HL-60 (cell line): ENCODE measurements at regions not wholly inside any gene's neighbourhood (a gene's known extent, or its start where the extent isn't known, plus 50 kb on each side); places are given as distances from the start of the nearest gene placed in this dataset.

Experiments used
- DNase-seq, 2 experiments: peaks; one replicate each; pipeline ENCODE4 v3.0.0-alpha.2; 2010 to 2020; ENCODE audit warnings: low read depth in 1 of 2, low spot score in 1 of 2
- H3K27ac ChIP-seq: fragments of 250-450 bp; sonication (Bioruptor Pico); replicated peaks from 2 replicates; pipeline ENCODE4 v1.5.1; 2020; ENCODE audit warnings: mild to moderate bottlenecking, moderate library complexity
- H3K27me3 ChIP-seq: fragments of 250-450 bp; sonication (Bioruptor Pico); 2 replicates; pipeline ENCODE4 v1.5.1; 2021; ENCODE audit warnings: mild to moderate bottlenecking, moderate library complexity; ENCODE audit not compliant: insufficient read depth, poor library complexity, severe bottlenecking
- H3K4me3 ChIP-seq: replicated peaks from 2 replicates; pipeline ENCODE4 v1.5.1; 2011; ENCODE audit warnings: mild to moderate bottlenecking, control low read depth, low read length; ENCODE audit not compliant: insufficient read depth
- GABPA ChIP-seq: IDR thresholded peaks from 2 replicates; pipeline ENCODE4 v1.6.1; 2012; ENCODE audit warnings: low read depth
- POLR2AphosphoS5 ChIP-seq: IDR thresholded peaks from 2 replicates; pipeline ENCODE4 v1.6.1; 2012; ENCODE audit warnings: low read depth
- SPI1 ChIP-seq: IDR thresholded peaks from 2 replicates; pipeline ENCODE4 v1.6.1; 2012; ENCODE audit warnings: low read depth, mild to moderate bottlenecking, borderline replicate concordance
- TF ChIP-seq, protein P1 (sequence below): IDR thresholded peaks from one replicate; pipeline ENCODE4 v1.5.1; 2011; ENCODE audit warnings: low read length, control low read depth, inconsistent platforms; ENCODE audit not compliant: insufficient read depth
- TF ChIP-seq, protein P2 (sequence below): IDR thresholded peaks from 2 replicates; pipeline ENCODE4 v1.6.1; 2012; ENCODE audit warnings: low read depth; ENCODE audit not compliant: insufficient replicate concordance

DNA sequence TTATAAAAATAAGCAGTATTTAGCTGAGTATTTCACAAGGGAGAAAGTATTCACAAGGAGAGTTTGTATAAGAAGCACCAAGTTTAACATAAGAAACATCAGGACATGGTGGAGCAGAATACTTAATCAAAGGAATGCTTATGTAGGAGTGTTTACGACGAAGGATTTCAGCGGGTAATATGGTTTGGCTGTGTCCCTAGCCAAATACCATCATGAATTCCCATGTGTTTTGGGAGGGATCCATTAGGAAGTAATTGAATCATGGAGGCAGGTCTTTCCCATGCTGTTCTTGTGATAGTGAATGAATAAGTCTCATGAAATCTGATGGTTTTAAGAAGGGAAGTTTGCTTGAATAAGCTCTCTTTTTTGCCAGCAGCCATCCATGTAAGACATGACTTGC, 1099.1 kb upstream of the ADGRB3 start:
- DNase-seq: no peak
- TF ChIP-seq GABPA (no peak), SPI1 (no peak)
- Histone ChIP-seq H3K4me3 (no peak overlapping the region), H3K27me3 (no peaks in the 10 kb centered on the region), H3K27ac (no peak overlapping the region)

DNA sequence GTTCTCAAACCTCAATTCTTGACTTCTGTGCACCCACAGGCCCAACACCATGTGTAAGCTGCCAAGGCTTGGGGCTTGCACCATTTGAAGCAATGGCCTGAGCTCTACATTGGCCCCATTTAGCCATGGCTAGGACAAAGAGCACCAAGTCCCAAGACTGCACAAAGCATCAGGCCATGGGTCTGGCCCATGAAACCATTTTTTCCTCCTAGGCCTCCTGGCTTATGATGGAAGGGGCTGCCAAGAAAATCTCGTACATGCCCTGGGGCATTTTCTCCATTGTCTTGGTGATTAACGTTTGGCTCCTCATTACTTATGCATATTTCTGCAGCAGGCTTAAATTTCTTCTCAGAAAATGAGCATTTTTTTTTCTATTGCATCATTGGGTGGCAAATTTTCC, 1128.7 kb upstream of the ADGRB3 start:
- TF ChIP-seq SPI1 (no peak), GABPA (no peak), POLR2AphosphoS5 (no peak)
- TF ChIP-seq, protein P1, sequence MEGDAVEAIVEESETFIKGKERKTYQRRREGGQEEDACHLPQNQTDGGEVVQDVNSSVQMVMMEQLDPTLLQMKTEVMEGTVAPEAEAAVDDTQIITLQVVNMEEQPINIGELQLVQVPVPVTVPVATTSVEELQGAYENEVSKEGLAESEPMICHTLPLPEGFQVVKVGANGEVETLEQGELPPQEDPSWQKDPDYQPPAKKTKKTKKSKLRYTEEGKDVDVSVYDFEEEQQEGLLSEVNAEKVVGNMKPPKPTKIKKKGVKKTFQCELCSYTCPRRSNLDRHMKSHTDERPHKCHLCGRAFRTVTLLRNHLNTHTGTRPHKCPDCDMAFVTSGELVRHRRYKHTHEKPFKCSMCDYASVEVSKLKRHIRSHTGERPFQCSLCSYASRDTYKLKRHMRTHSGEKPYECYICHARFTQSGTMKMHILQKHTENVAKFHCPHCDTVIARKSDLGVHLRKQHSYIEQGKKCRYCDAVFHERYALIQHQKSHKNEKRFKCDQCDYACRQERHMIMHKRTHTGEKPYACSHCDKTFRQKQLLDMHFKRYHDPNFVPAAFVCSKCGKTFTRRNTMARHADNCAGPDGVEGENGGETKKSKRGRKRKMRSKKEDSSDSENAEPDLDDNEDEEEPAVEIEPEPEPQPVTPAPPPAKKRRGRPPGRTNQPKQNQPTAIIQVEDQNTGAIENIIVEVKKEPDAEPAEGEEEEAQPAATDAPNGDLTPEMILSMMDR: no peak
- TF ChIP-seq, protein P2, sequence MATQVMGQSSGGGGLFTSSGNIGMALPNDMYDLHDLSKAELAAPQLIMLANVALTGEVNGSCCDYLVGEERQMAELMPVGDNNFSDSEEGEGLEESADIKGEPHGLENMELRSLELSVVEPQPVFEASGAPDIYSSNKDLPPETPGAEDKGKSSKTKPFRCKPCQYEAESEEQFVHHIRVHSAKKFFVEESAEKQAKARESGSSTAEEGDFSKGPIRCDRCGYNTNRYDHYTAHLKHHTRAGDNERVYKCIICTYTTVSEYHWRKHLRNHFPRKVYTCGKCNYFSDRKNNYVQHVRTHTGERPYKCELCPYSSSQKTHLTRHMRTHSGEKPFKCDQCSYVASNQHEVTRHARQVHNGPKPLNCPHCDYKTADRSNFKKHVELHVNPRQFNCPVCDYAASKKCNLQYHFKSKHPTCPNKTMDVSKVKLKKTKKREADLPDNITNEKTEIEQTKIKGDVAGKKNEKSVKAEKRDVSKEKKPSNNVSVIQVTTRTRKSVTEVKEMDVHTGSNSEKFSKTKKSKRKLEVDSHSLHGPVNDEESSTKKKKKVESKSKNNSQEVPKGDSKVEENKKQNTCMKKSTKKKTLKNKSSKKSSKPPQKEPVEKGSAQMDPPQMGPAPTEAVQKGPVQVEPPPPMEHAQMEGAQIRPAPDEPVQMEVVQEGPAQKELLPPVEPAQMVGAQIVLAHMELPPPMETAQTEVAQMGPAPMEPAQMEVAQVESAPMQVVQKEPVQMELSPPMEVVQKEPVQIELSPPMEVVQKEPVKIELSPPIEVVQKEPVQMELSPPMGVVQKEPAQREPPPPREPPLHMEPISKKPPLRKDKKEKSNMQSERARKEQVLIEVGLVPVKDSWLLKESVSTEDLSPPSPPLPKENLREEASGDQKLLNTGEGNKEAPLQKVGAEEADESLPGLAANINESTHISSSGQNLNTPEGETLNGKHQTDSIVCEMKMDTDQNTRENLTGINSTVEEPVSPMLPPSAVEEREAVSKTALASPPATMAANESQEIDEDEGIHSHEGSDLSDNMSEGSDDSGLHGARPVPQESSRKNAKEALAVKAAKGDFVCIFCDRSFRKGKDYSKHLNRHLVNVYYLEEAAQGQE: no peak
- Histone ChIP-seq H3K4me3 (no peak overlapping the region), H3K27me3 (no peaks in the 10 kb centered on the region), H3K27ac (no peak overlapping the region)
- no peak for DNase-seq

DNA sequence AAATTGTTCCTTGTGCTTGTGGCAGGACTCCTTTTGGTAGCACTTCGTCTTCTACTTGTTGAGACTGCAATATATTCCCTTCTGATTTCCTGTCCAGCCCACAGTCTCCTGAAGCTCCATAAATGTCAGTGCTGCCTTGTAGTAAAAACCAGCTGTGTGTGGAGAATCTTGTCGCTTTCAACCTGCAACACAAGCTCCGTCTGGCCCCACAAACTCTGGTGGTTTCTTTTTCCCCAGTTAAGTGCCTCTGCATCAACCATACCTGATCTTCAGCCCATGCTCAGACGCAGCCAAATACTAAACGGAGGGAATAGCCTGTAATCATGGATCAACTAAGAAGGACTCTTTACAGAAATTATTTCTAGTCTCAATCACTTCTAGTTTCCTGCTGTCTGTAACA, 1133.3 kb upstream of the ADGRB3 start:
- no peak for DNase-seq
- no peaks in the 10 kb centered on the region for H3K27me3 ChIP-seq
- no peak overlapping the region for H3K4me3 ChIP-seq
- TF ChIP-seq POLR2AphosphoS5 (no peak), GABPA (no peak), SPI1 (no peak)
- TF ChIP-seq, protein P2: no peak
- TF ChIP-seq, protein P1: no peak
- no peak overlapping the region for H3K27ac ChIP-seq

DNA sequence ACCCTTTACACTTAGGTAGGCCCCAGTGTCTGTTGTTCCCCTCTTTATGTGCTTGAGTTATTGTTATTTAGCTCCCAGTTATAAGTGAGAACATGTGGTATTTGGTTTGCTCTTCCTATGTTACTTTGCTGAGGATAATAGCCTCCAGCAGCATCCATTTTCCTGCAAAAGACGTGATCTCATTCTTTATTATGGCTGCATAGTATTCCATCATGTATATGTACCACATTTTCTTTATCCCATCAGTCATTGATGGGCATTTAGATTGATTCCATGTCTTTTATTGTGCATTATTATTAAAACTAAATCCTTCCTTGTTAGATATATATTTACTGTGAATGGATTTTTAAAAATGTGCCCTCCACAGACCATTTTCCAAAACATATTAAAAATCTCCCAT, 1137.3 kb upstream of the ADGRB3 start:
- no peak for DNase-seq
- TF ChIP-seq SPI1 (no peak), GABPA (no peak), POLR2AphosphoS5 (no peak)
- TF ChIP-seq, protein P2: no peak
- TF ChIP-seq, protein P1: no peak
- Histone ChIP-seq H3K4me3 (no peak overlapping the region), H3K27me3 (no peaks in the 10 kb centered on the region), H3K27ac (no peak overlapping the region)
